SKM-1 treated with dmso at 0.1 percent for 144 hours (cell line): ENCODE measurements at regions not wholly inside any gene's neighbourhood (a gene's known extent, or its start where the extent isn't known, plus 50 kb on each side); places are given as distances from the start of the nearest gene placed in this dataset.

Source experiments
- DNase-seq: peaks from one replicate; lab custom pipeline; 2025; ENCODE audit not compliant: unreplicated experiment; lab: John Stamatoyannopoulos, UW

DNA sequence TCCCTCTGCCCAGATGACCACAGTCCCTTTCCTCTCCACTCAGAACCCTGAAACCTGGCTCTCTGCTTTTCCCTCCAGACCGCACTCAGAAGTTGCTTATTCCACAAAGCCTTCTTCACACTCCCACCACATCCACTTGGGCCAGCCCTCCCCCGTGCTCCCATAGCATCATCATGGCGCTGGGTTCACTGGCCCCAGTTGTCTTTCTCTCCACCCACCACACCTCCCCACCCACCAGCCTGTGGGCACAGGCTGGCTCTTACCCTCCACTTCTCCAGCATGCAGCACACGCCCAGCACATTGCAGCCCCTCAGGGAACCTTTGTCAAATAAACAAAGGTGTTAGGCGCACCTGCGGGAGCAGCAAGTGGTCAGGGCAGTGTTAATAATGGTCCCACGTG is 130.0 kb downstream of the KATNIP start:
- no peak for DNase-seq

DNA sequence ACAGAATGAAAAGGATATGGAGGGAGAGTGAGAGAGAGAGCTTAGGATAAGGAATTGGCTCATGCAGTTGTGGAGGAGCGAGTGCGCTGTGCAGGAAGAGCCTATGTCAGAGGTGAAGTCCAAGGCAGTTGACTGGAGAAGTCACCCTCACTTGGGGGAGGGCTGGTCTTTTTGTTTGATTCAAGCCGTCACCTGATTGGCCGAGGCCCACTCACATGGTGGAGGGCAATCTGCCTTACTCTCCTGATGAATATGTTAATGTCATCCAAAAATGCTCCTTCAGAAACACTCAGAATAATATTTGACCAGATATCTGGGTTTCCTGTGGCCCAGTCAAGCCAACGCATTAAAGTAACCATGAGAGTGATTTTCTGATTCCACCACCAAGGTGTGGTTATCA is 131.7 kb downstream of the KATNIP start:
- no peak for DNase-seq

DNA sequence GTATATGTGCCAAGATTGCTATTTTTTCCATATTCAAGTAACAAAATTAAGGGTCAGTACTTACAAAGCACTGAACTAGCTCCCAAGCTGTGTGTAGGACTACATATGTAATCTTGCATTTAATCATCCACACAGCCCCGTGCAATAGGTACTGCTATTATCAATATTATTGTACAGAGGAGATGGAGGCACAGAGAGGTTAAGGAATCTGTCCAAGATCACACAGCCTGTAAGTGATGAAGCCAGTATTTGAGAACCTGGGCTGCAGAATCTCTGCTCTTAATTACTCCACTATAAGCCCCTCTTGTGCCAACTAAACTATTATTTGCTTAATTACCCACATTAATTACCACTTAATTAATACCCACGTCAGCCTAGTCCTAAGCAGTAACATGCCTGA is 134.1 kb downstream of the KATNIP start:
- DNase-seq = no peak

DNA sequence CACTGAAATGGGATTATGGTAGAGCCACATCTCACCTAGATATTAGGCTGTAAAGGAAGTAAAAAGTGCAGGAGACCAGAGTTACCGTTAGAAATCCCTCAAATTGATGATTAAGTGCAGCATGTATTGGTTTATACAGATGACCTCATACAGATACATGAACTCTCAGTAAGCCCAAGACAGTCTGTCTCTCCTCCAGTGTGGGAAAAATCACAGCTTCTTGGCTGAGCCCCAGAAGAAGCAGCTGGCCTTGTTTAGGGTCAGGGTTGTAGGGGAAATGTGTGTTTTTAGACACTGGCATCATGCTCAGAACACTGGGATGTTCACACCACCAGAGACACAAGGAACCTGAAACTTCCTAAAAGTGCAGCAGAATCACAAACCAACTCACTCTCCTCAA is 135.9 kb downstream of the KATNIP start:
- DNase-seq = no peak

DNA sequence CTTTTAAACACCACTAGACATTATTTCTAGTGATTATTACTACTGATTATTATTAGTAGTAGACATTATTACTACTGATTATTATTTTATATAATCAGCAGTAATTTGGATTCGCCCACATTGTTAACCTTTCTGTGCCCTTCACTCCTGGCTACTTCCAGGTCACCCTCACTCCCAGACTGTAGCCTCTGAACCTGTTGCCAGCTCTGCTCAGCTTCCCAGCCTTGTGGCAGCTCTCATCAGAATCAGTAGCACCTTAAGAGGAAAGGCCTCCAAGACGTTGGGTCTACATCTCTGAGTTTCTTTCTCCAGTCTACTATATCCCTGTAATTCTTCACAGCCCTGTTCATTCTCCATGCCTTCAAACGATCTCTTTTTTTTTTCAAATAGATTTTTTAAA is 137.0 kb downstream of the KATNIP start:
- DNase-seq = no peak

DNA sequence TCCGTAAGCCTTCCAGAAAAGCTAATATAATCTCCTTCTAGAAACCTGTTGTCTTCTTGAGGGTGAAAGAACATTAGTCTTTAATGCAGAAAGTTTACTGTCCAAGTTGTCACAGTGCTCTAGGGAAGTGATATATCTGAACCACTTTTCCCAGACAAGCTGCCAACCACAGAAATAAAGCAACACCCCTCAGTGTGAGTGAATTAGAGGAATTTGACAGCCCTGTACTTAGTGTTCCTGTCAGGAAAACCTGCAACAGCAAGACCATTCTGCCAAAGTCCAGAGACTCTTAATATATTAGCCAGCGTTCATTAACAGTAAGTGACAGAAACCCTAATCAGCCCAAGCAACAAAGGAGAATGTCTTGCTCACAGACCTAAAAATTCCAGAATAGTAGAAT is 137.7 kb downstream of the KATNIP start:
- DNase-seq = no peak

DNA sequence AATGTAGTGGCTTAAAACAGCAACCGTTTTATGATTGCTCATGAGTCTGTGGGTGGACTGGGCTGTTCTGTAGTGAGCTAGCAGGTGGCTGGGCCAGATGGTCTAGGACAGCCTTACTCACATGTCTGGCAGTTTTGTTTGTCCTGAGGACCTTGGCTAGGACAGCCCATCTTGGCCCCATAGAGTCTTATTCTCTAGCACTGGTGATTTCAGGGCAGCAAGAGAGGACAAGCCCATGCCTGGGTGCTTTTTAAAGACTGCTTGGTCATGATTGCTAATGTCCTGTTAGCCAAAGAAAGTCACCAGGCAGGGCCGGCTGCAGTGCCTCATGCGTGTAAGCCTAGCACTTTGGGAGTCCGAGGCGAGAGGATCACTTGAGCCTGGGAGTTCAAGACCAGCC is 139.8 kb downstream of the KATNIP start:
- DNase-seq = no peak

DNA sequence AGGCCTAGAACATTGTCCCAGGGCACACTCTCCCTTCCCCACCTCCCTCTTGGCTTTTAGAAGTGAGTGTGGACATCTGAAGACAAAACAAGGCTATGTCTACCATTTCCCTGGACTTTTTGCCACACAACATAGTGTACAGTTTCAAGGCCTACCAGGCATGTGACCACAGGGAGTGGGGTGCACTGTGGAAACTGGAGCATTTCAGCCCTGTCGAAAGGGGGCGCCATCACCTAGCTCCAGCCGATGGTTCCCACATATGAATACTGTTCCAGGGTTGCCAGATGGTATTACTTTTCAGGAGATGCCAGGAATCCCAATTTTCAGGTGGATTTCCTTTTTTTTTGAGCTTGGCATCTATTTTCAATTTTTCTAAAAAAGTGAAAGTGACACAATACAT is 140.7 kb downstream of the KATNIP start:
- DNase-seq = peak; percentile 4

DNA sequence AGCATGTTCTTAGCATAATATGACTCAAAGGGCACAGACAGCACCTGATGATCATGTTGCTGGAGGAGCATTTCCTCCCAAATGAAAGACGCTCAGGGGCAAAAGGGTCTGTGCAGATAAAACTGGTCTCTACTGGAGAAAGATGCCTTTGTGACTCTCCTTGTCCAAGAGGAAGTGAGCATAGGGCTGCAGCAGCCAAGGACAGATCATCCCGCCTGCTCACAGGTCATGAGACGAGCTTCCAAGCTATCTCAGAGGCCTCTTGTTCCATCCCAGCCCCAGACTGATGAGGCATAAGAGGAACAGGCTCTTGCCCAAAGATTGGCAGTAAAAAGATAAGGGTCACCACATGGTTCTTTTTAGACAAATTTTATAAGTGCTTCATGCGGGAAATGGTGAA is 141.8 kb downstream of the KATNIP start:
- no peak for DNase-seq

DNA sequence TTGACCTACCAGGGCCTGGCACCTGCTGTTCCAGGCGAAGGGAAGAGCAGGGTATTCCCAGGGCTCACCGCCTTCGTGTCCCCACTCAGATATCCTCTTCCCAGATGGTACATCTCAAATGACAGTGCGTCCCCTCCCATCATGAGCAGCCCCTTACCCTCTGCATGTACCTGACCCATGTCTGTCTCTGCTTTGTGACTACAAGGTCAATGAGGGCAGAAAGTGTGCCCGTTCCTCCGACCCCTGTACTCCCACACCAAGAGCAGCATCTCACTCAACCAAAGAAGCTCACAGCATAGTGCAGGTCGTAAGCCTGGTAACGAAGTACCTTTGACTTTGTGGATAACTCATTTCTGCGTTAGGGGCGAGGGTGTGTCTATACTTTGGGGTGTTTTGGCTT is 142.6 kb downstream of the KATNIP start:
- DNase-seq = no peak

DNA sequence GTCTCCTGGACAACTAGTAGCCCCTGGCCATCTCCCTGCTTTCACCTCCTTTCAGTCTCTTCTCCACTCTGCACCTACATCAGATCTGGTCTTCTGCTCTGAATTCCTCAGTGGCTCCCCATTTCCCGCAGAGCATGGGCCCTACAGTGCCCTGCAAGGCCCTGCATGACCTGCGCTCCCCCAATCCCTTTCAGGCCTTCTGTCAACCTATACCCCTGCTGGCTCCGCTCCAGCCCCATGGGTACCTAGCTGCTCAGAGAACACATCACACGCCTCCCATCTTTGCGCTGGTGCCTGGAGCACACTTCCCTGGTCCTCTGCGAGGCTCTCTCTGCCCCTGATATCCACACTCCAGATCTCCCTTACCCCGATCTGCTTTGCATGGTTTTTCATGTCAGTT is 145.2 kb downstream of the KATNIP start:
- DNase-seq = no peak

DNA sequence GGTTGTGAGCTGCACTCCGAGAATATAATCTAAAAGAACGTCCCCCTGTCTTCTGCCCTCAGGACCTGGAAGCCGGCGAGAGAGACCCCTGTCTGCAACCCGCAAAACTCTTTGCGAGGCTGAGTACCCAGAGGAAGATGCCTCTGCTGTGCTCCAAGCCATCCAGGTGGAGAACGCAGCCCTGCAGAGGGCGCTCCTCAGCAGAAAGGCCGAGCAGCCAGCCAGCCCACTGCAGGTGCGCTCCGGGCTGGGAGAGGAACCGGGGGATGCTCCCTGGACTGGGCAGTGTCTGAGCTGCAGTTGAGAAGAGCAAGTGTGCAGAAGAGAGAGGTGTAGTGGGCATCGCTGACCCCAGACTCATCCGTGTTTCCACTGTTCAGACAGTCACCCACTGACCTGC is 148.3 kb downstream of the KATNIP start:
- no peak for DNase-seq

DNA sequence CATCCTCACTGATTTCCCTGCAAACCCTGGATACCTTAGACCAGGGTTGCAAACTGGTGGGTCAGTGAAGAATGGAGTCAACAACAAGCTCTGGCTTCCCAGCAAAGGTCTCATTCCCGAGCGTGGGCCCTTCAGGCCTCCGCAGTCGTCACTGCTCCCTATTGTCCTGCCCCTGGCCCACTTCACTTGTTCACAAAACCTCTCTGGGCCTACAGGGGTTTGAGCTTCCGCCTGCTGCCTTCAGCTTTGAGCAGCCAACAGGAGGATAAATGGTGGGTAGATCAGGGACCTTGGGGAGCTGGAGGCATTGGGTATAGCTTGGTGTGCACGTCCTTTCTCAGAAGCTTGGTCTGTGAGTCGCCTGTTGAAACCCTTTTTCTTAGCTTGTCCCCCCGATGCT is 148.8 kb downstream of the KATNIP start:
- no peak for DNase-seq

DNA sequence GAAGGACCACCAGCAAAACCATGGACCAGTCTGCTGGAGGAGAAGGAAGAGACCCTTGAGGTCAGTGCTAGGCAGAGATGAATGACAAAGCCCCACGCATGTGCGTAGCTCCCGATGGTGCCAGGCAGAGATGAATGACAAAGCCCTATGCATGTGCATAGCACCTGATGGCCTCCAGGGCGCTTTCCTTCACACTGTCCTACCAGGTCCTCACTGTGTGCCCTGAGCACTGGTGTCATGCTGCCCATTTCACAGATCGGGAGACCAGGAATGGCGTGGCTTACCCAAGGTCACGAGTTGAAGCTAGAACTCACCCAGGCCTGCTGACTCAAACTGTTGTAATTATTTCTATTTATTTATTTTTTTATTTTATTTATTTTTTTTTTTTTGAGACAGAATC is 149.6 kb downstream of the KATNIP start:
- no peak for DNase-seq

DNA sequence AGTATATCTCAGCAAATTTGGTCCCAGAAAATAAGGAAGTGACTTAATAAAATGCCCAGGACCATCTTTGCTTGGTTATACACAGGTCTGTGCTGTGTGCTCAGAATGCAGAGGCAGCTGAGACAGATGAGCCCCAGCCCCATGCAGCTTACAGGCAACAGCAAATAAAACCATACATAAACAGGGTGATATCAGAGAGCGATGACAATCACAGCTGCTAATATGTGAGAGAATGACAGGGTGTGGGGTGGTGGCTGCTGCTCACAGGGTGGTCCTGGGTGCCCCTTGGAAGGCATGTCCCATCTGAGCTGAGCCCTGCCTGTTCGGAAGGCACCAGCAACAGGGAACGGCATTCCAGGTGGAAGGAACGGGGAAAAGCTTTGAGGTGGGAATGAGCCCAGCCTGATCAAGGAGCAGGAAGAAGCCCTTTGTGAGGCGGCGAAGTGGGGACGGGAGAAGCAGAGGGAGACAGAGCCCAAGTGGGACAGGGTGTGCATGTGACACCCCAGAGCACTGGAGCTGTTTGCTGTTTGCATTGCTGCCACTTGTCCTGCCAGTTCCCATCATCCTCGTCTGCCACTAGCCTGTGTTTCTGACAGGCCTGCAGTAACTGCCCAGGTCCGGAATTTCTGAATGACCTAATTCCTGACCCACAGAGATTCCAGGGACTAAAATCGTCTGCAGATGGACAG is 150.5 kb downstream of the KATNIP start:
- no peak for DNase-seq

DNA sequence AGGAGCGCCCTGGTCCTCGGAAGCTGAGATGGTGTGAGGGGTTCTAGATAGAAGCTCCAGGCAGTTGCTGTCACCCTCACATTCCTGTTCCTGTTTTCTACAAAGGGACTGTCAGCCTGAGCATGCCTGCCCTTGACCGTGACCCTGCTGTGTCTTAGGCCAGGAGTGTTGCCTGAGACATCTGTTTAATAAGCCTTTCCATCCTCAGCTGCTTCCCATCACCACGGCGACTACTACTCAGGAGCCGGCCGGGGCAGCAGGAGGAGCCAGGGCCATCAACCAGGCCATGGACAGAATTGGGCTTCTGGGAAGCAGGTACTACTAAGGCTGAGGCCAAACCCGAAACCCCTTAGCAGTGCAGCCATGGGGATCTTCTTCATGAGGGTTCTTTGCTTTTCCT is 151.4 kb downstream of the KATNIP start:
- no peak for DNase-seq

DNA sequence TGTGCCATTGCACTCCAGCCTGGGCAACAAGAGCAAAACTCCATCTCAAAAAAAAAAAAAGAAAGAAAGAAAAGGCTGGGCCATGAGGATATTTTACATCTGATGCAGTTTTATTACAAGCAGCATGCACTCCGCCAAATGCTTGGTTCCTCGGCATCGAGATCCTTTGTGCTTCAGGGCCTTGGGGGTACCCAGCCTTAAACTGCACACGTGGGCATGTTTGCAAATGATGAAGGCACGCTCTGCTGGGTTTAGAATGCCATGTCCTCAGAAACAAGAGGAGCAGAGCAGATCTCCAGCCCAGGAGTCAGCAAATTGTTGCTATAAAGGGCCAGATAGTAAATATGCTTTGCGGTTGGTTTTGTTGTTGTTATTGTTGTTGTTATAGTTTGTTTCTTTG is 153.2 kb downstream of the KATNIP start:
- DNase-seq = no peak

DNA sequence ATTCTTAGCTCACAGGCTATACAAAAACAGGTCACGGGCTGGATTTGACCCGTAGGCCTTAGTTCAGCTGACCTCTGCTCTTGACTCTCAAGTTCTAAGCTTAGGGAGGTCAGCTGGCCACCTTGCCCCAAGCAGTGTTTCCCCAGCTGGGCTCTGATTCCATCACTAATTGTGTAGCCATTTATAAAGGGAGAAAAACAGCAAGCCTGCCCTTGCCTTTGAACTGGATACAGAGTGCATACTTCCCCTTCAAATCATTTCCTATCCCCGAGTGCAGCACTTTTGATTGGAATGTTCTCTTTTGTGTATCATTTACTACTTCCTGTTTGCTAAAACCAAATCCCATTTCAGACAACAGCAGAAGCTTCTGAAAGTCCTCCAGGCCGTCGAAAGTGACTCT is 153.6 kb downstream of the KATNIP start:
- DNase-seq = no peak

DNA sequence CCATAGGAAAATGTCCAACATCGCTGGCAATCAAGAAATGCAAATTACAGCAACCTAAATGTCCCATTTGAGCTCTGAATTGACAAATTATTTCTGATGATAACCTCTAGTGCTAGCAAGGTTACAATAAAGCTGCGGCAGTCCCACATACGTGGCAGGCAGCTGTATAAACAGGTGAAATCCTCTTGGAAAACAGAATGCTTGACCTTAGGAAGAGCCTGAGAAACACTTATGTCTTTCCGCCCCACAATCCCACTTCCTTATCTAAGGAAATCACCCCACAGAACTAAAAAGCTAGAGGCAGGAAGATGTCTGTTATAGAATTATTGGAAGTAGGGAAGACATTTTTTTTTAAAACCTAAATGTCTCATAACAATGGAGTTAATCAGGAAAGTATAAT is 154.3 kb downstream of the KATNIP start:
- DNase-seq = no peak

DNA sequence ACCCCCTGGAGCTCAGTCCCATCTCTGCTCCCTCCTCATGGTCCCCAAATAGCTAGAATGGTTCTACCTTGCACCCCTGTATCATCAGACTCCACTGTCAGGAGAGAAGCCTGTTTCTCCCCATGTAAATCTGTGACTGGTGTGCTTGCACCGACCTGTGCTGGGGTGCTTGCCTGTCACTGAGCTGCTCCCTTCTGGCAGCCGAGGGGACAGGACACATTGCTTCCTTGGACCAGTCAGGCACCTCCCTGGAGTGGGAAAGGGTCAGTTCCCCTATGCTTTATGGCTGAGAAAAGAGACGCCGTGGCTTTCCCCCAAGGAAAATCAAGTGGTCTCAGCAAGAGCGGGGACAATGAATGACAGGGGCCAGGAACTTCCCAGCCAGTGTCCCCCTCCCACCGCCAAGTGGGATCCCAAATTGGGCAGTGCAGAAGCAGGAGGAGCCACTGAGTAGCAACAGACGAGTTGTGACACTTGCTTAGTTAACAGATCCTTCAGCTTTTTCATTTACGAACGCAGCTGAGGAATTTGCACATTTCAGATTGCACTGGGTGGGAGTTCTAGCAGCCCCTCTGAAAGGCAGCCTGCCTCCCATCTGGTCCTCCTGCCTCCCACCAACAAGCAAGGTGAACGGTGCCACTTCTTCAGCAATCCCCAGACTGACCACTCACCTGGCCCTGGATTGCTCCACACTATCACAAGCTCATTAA is 156.4 kb downstream of the KATNIP start:
- DNase-seq = no peak

DNA sequence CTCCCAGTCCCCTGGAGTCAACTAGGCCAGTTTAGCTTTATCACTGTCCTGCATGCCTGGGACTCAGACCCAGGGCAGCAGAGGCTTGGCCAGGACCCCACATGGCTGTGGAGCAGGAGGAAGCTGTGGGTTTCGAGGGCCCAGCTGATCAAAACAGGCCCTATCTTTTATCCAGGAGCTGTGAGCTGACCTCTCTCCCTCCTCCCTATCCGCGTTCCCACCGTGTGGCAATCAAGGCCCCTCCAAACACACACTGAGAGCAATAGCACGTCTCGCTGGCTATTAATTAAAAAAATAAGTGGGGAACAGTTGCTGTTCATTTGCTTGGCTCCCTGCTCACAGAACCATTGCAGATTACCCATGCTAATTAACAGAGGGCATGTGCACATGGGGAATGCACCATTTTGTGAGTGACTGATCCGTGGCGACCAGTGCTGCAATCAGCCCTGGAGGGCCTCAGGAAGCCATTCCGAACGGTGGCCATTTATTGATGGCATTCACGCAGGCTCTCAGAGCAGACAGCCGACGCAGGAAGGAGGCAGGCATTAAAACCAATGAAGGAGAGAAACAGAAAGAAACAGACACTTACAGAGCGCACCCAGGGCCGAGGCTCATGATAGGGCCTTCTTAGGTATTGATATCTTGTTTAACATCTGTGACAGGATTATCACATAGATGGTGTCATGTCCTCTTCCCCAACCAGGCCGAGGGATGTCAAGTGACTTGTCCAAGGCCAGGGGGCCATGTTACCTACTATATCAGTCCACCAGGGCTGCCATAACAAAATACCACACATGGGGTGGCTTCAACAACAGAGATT is 157.1 kb downstream of the KATNIP start:
- DNase-seq = no peak

DNA sequence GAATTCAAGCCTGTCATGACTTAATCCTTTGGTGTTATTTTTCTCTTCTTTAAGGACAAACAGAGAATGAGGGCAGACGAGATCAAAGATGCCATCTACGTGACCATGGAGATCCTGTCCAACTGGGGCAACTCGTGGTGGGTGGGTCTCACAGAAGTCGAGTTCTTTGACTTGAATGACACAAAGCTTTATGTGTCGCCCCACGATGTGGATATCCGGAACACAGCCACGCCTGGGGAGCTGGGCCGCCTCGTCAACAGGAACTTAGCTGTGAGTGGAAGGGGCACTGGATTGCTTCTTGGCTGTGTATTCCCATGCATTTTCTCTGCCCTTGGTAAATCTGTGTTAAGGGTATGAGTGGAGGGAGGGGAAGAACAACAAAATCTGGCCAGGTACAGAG is 158.7 kb downstream of the KATNIP start:
- DNase-seq = no peak
